ENCODE measurements at regions not wholly inside any gene's neighbourhood (a gene's known extent, or its start where the extent isn't known, plus 50 kb on each side); places are given as distances from the start of the nearest gene placed in this dataset.

GRCh38 chrY:8466813-8467212 lies 870.5 kb upstream of the TSPY4 start:
- Histone ChIP-seq H3K9me3 (replicated peaks; ENCODE audit: control insufficient read depth, insufficient read depth, low read length) (no peaks in the 10 kb centered on the region), H2AFZ (ENCODE audit: low read depth, low read length) (no peak overlapping the region), H3K9me1 (replicated peaks; ENCODE audit: control insufficient read depth, extremely low read depth, insufficient read depth, low read length) (no peaks in the 10 kb centered on the region), H3K27ac (ENCODE audit: insufficient read depth, low read depth, low read length) (no peak overlapping the region), H4K20me1 (replicated peaks; ENCODE audit: control insufficient read depth, extremely low read depth, insufficient read depth, low read length) (no peaks in the 10 kb centered on the region), H3K4me2 (ENCODE audit: insufficient read depth, low read length) (no peak overlapping the region), H3K36me3 (ENCODE audit: control insufficient read depth in 2 of 2, extremely low read depth in 1 of 2, insufficient read depth in 2 of 2, low read length in 2 of 2) (no peaks in the 10 kb centered on the region), H3K79me2 (ENCODE audit: control insufficient read depth, insufficient read depth, low read length) (no peaks in the 10 kb centered on the region), H3K4me3 (replicated peaks in 1 of 3; ENCODE audit: insufficient read depth in 1 of 3, low read depth in 1 of 3, low read length in 3 of 3) (no peak overlapping the region), H3K9ac (replicated peaks; ENCODE audit: extremely low read depth, insufficient read depth, low read length) (no peak overlapping the region), H3K27me3 (ENCODE audit: control insufficient read depth in 2 of 2, insufficient read depth in 2 of 2, low read length in 2 of 2) (no peaks in the 10 kb centered on the region), H3K4me1 (ENCODE audit: control insufficient read depth, extremely low read depth, insufficient read depth, low read length) (no peaks in the 10 kb centered on the region)
- intact Hi-C loops (cut with micrococcal nuclease) (no loop called here), dilution Hi-C loops (cut with MboI; ENCODE audit: extremely low pct_ligation_motif_present, low sequenced_read_pairs) (no loop called here)
- no peak for TF ChIP-seq GATA2 (IDR thresholded peaks at IDR 0.05; ENCODE audit: insufficient read depth, insufficient read length, low read depth, low read length)
- TF ChIP-seq MYC (IDR thresholded peaks at IDR 0.05; ENCODE audit: low read depth, low read length) = no peak
- TF ChIP-seq, protein P1, sequence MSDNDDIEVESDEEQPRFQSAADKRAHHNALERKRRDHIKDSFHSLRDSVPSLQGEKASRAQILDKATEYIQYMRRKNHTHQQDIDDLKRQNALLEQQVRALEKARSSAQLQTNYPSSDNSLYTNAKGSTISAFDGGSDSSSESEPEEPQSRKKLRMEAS (IDR thresholded peaks at IDR 0.05; ENCODE audit: insufficient read depth, insufficient read length) = no peak
- no peak for TF ChIP-seq POLR2AphosphoS5 (IDR thresholded peaks at IDR 0.05; ENCODE audit: insufficient read depth, low read depth, low read length)
- TF ChIP-seq JUN (IDR thresholded peaks at IDR 0.05; ENCODE audit: borderline replicate concordance, insufficient read depth, insufficient read length, low read depth) = no peak
- no peak for TF ChIP-seq FOS (IDR thresholded peaks at IDR 0.05; ENCODE audit: borderline replicate concordance, insufficient read depth, low read length)
- TF ChIP-seq, protein P2, sequence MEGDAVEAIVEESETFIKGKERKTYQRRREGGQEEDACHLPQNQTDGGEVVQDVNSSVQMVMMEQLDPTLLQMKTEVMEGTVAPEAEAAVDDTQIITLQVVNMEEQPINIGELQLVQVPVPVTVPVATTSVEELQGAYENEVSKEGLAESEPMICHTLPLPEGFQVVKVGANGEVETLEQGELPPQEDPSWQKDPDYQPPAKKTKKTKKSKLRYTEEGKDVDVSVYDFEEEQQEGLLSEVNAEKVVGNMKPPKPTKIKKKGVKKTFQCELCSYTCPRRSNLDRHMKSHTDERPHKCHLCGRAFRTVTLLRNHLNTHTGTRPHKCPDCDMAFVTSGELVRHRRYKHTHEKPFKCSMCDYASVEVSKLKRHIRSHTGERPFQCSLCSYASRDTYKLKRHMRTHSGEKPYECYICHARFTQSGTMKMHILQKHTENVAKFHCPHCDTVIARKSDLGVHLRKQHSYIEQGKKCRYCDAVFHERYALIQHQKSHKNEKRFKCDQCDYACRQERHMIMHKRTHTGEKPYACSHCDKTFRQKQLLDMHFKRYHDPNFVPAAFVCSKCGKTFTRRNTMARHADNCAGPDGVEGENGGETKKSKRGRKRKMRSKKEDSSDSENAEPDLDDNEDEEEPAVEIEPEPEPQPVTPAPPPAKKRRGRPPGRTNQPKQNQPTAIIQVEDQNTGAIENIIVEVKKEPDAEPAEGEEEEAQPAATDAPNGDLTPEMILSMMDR (IDR thresholded peaks at IDR 0.05; ENCODE audit: extremely low read depth in 1 of 2, insufficient read depth in 1 of 2, low read depth in 1 of 2, low read length in 2 of 2) = no peak
- no peak for TF ChIP-seq POLR2A (IDR thresholded peaks at IDR 0.05; ENCODE audit: low read depth, low read length)
- TF ChIP-seq EZH2 (IDR thresholded peaks at IDR 0.05; ENCODE audit: borderline replicate concordance, low read depth, low read length, severe bottlenecking) = no peak
- BruUV-seq (replicated peaks) = no TSS peak
- FAIRE-seq (no peak), DNase-seq (ENCODE audit: low read depth, low spot score) (no peak)
- POLR2A ChIA-PET = no interaction called here
- CTCF ChIA-PET = no interaction called here

All from endothelial cell of umbilical vein (primary cell).